K562 (cell line): ENCODE measurements at regions not wholly inside any gene's neighbourhood (a gene's known extent, or its start where the extent isn't known, plus 50 kb on each side); places are given as distances from the start of the nearest gene placed in this dataset.

Source experiments
- ATAC-seq: fragments of 200-7000 bp; cut with Tn5 transposase; 3 replicates; pipeline ENCODE4 v1.9.1; 2020; ENCODE audit warnings: moderate library complexity
- BruUV-seq: library from RNA; stranded (reverse); fragments of 400-500 nt; replicated peaks from 2 replicates; lab custom pipeline; 2021; lab: Mats Ljungman, UMichigan
- CTCF ChIA-PET: fragments of 300-600 bp; formaldehyde crosslinking; extraction: SDS; loops from one replicate; lab custom pipeline; 2021; ENCODE audit warnings: low intra/inter-chr PET ratio; lab: Yijun Ruan, JAX
- POLR2A ChIA-PET: fragments of 300-600, 350-650 bp; sonication (Branson Sonifier 250); formaldehyde crosslinking; extraction: SDS; loops from one replicate; lab custom pipeline; 2021; ENCODE audit warnings: antibody characterized with exemption, inconsistent platforms; lab: Yijun Ruan, JAX
- DNase-seq, 4 experiments: peaks; one replicate each; pipeline versions ENCODE4 v3.0.0 to v3.0.0-alpha.2; 2011 to 2018; ENCODE audit warnings: low spot score in 3 of 4, mixed read lengths in 3 of 4; ENCODE audit errors: extremely low read depth in 1 of 4
- FAIRE-seq: peaks from 2 replicates; lab custom pipeline; 2011; peaks lifted over from hg19 to GRCh38; lab: Jason Lieb, UNC
- H2AFZ ChIP-seq: 2 replicates; pipeline ENCODE4 v1.6.0; 2011; ENCODE audit warnings: low read depth, low read length, control low read depth, inconsistent platforms
- H3K27ac ChIP-seq: fragments of 200-600 bp; 3 replicates; pipeline ENCODE4 v1.8.0; 2011; ENCODE audit warnings: low read depth, mild to moderate bottlenecking, control low read depth, inconsistent platforms, low read length, moderate library complexity, mixed read lengths; ENCODE audit errors: extremely low read depth
- H3K27me3 ChIP-seq, 2 experiments: fragments of 300-600 bp in 1 of 2; 2 replicates in 1 of 2; 3 replicates in 1 of 2; pipeline versions ENCODE4 v1.6.0 to v1.8.0; 2011; ENCODE audit warnings: inconsistent platforms in 2 of 2, low read length in 2 of 2, mild to moderate bottlenecking in 1 of 2, mixed read lengths in 1 of 2, moderate library complexity in 1 of 2; ENCODE audit not compliant: control insufficient read depth in 2 of 2, insufficient read depth in 2 of 2
- H3K36me3 ChIP-seq: fragments of 300-600 bp; 3 replicates; pipeline ENCODE4 v1.8.0; 2011; ENCODE audit warnings: mild to moderate bottlenecking, low read length, inconsistent platforms; ENCODE audit not compliant: control insufficient read depth, insufficient read depth
- H3K4me1 ChIP-seq, 2 experiments: fragments of 200-600 bp in 1 of 2; replicated peaks in 1 of 2; 2 replicates in 1 of 2; 3 replicates in 1 of 2; pipeline versions ENCODE4 v1.5.1 to v1.8.0; 2011; ENCODE audit warnings: inconsistent platforms in 2 of 2, low read length in 2 of 2, mild to moderate bottlenecking in 1 of 2, mixed read lengths in 1 of 2, moderate library complexity in 1 of 2; ENCODE audit not compliant: control insufficient read depth in 2 of 2, insufficient read depth in 2 of 2
- H3K4me2 ChIP-seq: 2 replicates; pipeline ENCODE4 v1.6.1; 2011; ENCODE audit warnings: low read length, control low read depth, inconsistent platforms, mixed read lengths; ENCODE audit not compliant: insufficient read depth
- H3K4me3 ChIP-seq: fragments of 200-600 bp; sonication (generic), shearing (Covaris generic); 2 replicates; pipeline ENCODE4 v1.5.1; 2016; ENCODE audit warnings: control low read depth, inconsistent platforms
- H3K79me2 ChIP-seq: fragments of 200-600 bp; 3 replicates; pipeline ENCODE4 v1.8.0; 2011; ENCODE audit warnings: low read length, inconsistent platforms; ENCODE audit not compliant: control insufficient read depth, insufficient read depth
- H3K9ac ChIP-seq, 2 experiments: 2 replicates each; pipeline versions ENCODE4 v1.6.0 to v1.6.1; 2011; ENCODE audit warnings: low read depth in 2 of 2, low read length in 2 of 2, control low read depth in 1 of 2, inconsistent platforms in 1 of 2, mild to moderate bottlenecking in 1 of 2, mixed read lengths in 1 of 2; ENCODE audit not compliant: insufficient read depth in 1 of 2
- H3K9me1 ChIP-seq: one replicate; pipeline ENCODE4 v1.6.0; 2011; ENCODE audit warnings: inconsistent platforms, mild to moderate bottlenecking, low read length, moderate library complexity; ENCODE audit not compliant: control insufficient read depth, insufficient read depth
- H3K9me3 ChIP-seq: replicated peaks from 2 replicates; pipeline ENCODE4 v1.5.1; 2011; ENCODE audit warnings: low read depth, low read length, inconsistent platforms; ENCODE audit not compliant: control insufficient read depth, insufficient read depth
- H4K20me1 ChIP-seq: replicated peaks from 2 replicates; pipeline ENCODE4 v1.6.1; 2011; ENCODE audit warnings: low read length, inconsistent platforms, mixed read lengths; ENCODE audit not compliant: control insufficient read depth, insufficient read depth
- FIP1L1 ChIP-seq: fragments of 200-400 bp; formaldehyde crosslinking; IDR thresholded peaks from 2 replicates; pipeline ENCODE4 v1.6.1; 2018; ENCODE audit warnings: mild to moderate bottlenecking, low read depth, low read length; ENCODE audit not compliant: poor library complexity, severe bottlenecking
- GATAD2B ChIP-seq: fragments of 450-650 bp; IDR thresholded peaks from 2 replicates; pipeline ENCODE4 v1.6.1; 2017; ENCODE audit warnings: mild to moderate bottlenecking, borderline replicate concordance
- HCFC1 ChIP-seq: IDR thresholded peaks from 2 replicates; pipeline ENCODE4 v1.6.1; 2012; ENCODE audit warnings: low read depth, low read length, improper control_type of control experiment
- NR1H2 ChIP-seq: sonication (generic); formaldehyde crosslinking; IDR thresholded peaks from 2 replicates; pipeline ENCODE4 v1.4.0; 2020; ENCODE audit warnings: mild to moderate bottlenecking, missing genetic modification reagents
- TAL1 ChIP-seq: fragments of 450-650 bp; IDR thresholded peaks from 2 replicates; pipeline ENCODE4 v1.6.1; 2016; ENCODE audit warnings: mild to moderate bottlenecking
- YY1 ChIP-seq, 3 experiments: IDR thresholded peaks; 2 replicates each; pipeline ENCODE4 v1.6.1; 2011; ENCODE audit warnings: low read length in 2 of 3, mild to moderate bottlenecking in 2 of 3, moderate library complexity in 2 of 3, borderline replicate concordance in 1 of 3, control low read depth in 1 of 3, low read depth in 1 of 3; ENCODE audit not compliant: insufficient read depth in 3 of 3, insufficient replicate concordance in 2 of 3, control insufficient read depth in 1 of 3, insufficient read length in 1 of 3; ENCODE audit errors: extremely low read depth in 1 of 3
- ZNF212 ChIP-seq: fragments of 450-650 bp; formaldehyde crosslinking; IDR thresholded peaks from 2 replicates; pipeline ENCODE4 v1.4.0; 2020; ENCODE audit warnings: mild to moderate bottlenecking
- ZZZ3 ChIP-seq: fragments of 450-650 bp; IDR thresholded peaks from 2 replicates; pipeline ENCODE4 v1.6.1; 2016; ENCODE audit warnings: antibody characterized with exemption, mild to moderate bottlenecking, moderate library complexity
- WGBS: fragments of 100-300 bp; shearing (Covaris generic); methylation state at CpG from one replicate; pipeline ENCODE4 v1.1.6; 2016; ENCODE audit warnings: low coverage, mixed read lengths; ENCODE audit not compliant: insufficient coverage; ENCODE audit errors: missing lambda C conversion rate; 5-methylcytosine and 5-hydroxymethylcytosine counted together
- in situ Hi-C: fragments of 300-500 bp; cut with MboI; formaldehyde crosslinking; loops from 4 replicates; pipeline ENCODE4 v1.15.0; 2018; ENCODE audit warnings: inconsistent platforms, mixed read lengths
- intact Hi-C: fragments of 100-400 bp; cut with micrococcal nuclease; formaldehyde crosslinking; loops from 2 replicates; pipeline ENCODE4 v1.14.2; 2022
- TF ChIP-seq, protein P1 (sequence below): IDR thresholded peaks from 3 replicates; pipeline ENCODE4 v1.6.1; 2011; ENCODE audit warnings: borderline replicate concordance, mild to moderate bottlenecking, moderate library complexity; ENCODE audit not compliant: insufficient read length; ENCODE audit errors: extremely low read depth
- TF ChIP-seq, protein P2 (sequence below): fragments of 450-650 bp; formaldehyde crosslinking; IDR thresholded peaks from 2 replicates; pipeline ENCODE4 v1.4.0; 2020; ENCODE audit warnings: mild to moderate bottlenecking, moderate library complexity
- TF ChIP-seq, protein P3 (sequence below), 3 experiments: IDR thresholded peaks in 2 of 3; conservative IDR thresholded peaks in 1 of 3; 2 replicates each; pipeline ENCODE4 v1.5.1; 2011 to 2012; ENCODE audit warnings: low read length in 3 of 3, mild to moderate bottlenecking in 3 of 3, control low read depth in 2 of 3, improper control_type of control experiment in 1 of 3, inconsistent platforms in 1 of 3, low read depth in 1 of 3, mixed read lengths in 1 of 3, moderate library complexity in 1 of 3; ENCODE audit not compliant: insufficient read depth in 2 of 3
- TF ChIP-seq, protein P4 (sequence below): sonication (generic); formaldehyde crosslinking; IDR thresholded peaks from 2 replicates; pipeline ENCODE4 v1.8.0; 2022; ENCODE audit warnings: mild to moderate bottlenecking, missing genetic modification reagents
- TF ChIP-seq, protein P5 (sequence below): fragments of 450-650 bp; IDR thresholded peaks from one replicate; pipeline ENCODE4 v1.6.1; 2018; ENCODE audit warnings: mild to moderate bottlenecking, moderate library complexity; ENCODE audit not compliant: partially characterized antibody

DNA sequence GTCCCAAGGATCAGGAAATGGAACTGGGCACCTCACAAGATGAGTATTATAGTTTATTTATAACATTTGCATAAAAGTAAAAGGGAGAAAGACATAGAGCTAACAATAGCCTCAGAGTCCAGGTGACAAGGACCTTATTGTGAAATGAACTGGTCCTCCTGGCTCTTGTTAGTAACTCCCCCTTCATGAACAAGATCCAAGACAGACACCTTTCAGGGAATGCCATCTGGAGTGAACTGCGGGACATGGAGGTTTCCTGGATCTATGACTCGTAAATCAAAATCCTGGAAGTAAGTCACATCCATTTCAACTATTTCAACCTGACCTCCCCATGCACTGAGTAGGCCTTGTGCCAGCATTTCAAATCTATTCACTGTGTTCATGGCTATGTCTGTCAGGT, 129.5 kb upstream of the GAS1 start:
- Histone ChIP-seq H3K27ac (no peak overlapping the region), H3K9ac (no peak overlapping the region), H3K9me3 (no peaks in the 10 kb centered on the region), H3K9me1 (no peaks in the 10 kb centered on the region), H4K20me1 (no peaks in the 10 kb centered on the region), H3K4me1 (no peaks in the 10 kb centered on the region), H3K79me2 (no peaks in the 10 kb centered on the region), H2AFZ (no peak overlapping the region), H3K4me3 (no peak overlapping the region), H3K36me3 (no peaks in the 10 kb centered on the region), H3K4me2 (no peak overlapping the region), H3K27me3 (peaks cover 0 to 5% of the 10 kb centered on the region in 2 experiments; a peak in 1 of 5 replicates)
- WGBS: 0% methylated on average over 2 of the region's 2 CpGs
- in situ Hi-C loops (no loop called here), intact Hi-C loops (no loop called here)
- BruUV-seq: no TSS peak
- ATAC-seq (no peak), FAIRE-seq (no peak), DNase-seq (no peak)
- ChIA-PET POLR2A (no interaction called here), CTCF (no interaction called here)
- TF ChIP-seq, protein P1, sequence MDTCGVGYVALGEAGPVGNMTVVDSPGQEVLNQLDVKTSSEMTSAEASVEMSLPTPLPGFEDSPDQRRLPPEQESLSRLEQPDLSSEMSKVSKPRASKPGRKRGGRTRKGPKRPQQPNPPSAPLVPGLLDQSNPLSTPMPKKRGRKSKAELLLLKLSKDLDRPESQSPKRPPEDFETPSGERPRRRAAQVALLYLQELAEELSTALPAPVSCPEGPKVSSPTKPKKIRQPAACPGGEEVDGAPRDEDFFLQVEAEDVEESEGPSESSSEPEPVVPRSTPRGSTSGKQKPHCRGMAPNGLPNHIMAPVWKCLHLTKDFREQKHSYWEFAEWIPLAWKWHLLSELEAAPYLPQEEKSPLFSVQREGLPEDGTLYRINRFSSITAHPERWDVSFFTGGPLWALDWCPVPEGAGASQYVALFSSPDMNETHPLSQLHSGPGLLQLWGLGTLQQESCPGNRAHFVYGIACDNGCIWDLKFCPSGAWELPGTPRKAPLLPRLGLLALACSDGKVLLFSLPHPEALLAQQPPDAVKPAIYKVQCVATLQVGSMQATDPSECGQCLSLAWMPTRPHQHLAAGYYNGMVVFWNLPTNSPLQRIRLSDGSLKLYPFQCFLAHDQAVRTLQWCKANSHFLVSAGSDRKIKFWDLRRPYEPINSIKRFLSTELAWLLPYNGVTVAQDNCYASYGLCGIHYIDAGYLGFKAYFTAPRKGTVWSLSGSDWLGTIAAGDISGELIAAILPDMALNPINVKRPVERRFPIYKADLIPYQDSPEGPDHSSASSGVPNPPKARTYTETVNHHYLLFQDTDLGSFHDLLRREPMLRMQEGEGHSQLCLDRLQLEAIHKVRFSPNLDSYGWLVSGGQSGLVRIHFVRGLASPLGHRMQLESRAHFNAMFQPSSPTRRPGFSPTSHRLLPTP: no peak
- TF ChIP-seq, protein P2, sequence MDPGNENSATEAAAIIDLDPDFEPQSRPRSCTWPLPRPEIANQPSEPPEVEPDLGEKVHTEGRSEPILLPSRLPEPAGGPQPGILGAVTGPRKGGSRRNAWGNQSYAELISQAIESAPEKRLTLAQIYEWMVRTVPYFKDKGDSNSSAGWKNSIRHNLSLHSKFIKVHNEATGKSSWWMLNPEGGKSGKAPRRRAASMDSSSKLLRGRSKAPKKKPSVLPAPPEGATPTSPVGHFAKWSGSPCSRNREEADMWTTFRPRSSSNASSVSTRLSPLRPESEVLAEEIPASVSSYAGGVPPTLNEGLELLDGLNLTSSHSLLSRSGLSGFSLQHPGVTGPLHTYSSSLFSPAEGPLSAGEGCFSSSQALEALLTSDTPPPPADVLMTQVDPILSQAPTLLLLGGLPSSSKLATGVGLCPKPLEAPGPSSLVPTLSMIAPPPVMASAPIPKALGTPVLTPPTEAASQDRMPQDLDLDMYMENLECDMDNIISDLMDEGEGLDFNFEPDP (CRISPR knock-in tag): no peak
- no peak for TF ChIP-seq YY1 (IDR thresholded peaks at IDR 0.05; ENCODE audit: borderline replicate concordance in 1 of 3, control insufficient read depth in 1 of 3, extremely low read depth in 1 of 3, insufficient read depth in 3 of 3, insufficient read length in 1 of 3, insufficient replicate concordance in 2 of 3, low read depth in 1 of 3, low read length in 2 of 3)
- no peak for TF ChIP-seq ZNF212 (CRISPR knock-in tag)
- no peak for TF ChIP-seq NR1H2
- no peak for TF ChIP-seq TAL1
- TF ChIP-seq, protein P3, sequence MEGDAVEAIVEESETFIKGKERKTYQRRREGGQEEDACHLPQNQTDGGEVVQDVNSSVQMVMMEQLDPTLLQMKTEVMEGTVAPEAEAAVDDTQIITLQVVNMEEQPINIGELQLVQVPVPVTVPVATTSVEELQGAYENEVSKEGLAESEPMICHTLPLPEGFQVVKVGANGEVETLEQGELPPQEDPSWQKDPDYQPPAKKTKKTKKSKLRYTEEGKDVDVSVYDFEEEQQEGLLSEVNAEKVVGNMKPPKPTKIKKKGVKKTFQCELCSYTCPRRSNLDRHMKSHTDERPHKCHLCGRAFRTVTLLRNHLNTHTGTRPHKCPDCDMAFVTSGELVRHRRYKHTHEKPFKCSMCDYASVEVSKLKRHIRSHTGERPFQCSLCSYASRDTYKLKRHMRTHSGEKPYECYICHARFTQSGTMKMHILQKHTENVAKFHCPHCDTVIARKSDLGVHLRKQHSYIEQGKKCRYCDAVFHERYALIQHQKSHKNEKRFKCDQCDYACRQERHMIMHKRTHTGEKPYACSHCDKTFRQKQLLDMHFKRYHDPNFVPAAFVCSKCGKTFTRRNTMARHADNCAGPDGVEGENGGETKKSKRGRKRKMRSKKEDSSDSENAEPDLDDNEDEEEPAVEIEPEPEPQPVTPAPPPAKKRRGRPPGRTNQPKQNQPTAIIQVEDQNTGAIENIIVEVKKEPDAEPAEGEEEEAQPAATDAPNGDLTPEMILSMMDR (IDR thresholded peaks at IDR 0.05 in 2 of 3, conservative IDR thresholded peaks at IDR 0.05 in 1 of 3; ENCODE audit: insufficient read depth in 2 of 3, low read depth in 1 of 3, low read length in 3 of 3): no peak
- TF ChIP-seq FIP1L1: no peak
- TF ChIP-seq, protein P4, sequence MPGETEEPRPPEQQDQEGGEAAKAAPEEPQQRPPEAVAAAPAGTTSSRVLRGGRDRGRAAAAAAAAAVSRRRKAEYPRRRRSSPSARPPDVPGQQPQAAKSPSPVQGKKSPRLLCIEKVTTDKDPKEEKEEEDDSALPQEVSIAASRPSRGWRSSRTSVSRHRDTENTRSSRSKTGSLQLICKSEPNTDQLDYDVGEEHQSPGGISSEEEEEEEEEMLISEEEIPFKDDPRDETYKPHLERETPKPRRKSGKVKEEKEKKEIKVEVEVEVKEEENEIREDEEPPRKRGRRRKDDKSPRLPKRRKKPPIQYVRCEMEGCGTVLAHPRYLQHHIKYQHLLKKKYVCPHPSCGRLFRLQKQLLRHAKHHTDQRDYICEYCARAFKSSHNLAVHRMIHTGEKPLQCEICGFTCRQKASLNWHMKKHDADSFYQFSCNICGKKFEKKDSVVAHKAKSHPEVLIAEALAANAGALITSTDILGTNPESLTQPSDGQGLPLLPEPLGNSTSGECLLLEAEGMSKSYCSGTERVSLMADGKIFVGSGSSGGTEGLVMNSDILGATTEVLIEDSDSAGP: no peak
- no peak for TF ChIP-seq HCFC1
- no peak for TF ChIP-seq GATAD2B
- TF ChIP-seq ZZZ3: no peak
- TF ChIP-seq, protein P5, sequence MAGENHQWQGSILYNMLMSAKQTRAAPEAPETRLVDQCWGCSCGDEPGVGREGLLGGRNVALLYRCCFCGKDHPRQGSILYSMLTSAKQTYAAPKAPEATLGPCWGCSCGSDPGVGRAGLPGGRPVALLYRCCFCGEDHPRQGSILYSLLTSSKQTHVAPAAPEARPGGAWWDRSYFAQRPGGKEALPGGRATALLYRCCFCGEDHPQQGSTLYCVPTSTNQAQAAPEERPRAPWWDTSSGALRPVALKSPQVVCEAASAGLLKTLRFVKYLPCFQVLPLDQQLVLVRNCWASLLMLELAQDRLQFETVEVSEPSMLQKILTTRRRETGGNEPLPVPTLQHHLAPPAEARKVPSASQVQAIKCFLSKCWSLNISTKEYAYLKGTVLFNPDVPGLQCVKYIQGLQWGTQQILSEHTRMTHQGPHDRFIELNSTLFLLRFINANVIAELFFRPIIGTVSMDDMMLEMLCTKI: no peak
